ENCODE measurements at regions not wholly inside any gene's neighbourhood (a gene's known extent, or its start where the extent isn't known, plus 50 kb on each side); places are given as distances from the start of the nearest gene placed in this dataset.

DNA sequence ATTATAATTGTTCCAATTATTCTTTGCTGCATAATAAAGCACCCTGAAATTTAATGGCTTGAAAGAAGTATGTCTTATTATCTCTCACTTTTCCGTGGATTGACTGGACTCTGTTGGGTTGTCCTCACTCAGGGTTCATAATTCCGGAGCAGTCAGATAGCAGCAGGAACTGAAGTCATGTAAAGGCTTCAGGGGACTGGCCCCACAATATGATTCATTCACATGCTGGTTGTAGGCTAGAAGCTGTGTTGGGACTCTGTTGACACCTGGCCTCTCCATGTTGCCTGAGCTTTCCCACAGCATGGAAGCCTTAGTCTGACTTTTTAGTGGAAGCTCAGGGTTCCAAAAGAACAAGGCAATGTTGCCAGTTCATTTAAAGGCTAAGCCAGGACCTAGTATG, 367.1 kb upstream of the ADGRL2 start:
- no peak overlapping the region for H3K4me3 ChIP-seq (replicated peaks; ENCODE audit: low read depth, low read length)
- DNase-seq (ENCODE audit: extremely low read depth, low read depth), result no peak
- TF ChIP-seq, protein P1, sequence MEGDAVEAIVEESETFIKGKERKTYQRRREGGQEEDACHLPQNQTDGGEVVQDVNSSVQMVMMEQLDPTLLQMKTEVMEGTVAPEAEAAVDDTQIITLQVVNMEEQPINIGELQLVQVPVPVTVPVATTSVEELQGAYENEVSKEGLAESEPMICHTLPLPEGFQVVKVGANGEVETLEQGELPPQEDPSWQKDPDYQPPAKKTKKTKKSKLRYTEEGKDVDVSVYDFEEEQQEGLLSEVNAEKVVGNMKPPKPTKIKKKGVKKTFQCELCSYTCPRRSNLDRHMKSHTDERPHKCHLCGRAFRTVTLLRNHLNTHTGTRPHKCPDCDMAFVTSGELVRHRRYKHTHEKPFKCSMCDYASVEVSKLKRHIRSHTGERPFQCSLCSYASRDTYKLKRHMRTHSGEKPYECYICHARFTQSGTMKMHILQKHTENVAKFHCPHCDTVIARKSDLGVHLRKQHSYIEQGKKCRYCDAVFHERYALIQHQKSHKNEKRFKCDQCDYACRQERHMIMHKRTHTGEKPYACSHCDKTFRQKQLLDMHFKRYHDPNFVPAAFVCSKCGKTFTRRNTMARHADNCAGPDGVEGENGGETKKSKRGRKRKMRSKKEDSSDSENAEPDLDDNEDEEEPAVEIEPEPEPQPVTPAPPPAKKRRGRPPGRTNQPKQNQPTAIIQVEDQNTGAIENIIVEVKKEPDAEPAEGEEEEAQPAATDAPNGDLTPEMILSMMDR (IDR thresholded peaks at IDR 0.05; ENCODE audit: low read depth, low read length, missing control alignments), result no peak

DNA sequence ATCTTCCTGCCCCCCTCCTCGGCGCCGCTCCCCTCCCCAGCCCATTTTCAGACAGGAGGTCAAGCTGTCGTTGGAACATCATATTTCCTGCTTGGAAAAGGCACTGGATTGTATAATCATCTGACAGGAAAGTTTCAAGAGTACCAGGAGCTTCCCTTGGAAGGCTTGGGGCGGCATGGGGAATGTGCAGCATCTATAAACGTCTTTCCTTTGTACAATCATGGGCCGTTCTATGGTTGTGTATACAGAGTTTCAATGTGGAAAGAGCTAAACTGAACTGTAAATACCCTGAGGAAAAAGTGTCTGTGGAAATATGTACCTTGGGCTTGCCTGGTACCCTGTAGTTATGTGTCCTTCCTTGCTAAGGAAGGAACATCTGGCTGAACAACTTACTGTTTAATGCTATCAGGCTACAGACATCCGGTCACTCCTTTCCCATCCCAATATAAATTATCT, 368.1 kb upstream of the ADGRL2 start:
- DNase-seq (ENCODE audit: extremely low read depth, low read depth), result no peak
- H3K4me3 ChIP-seq (replicated peaks; ENCODE audit: low read depth, low read length), result no peak overlapping the region
- TF ChIP-seq, protein P1 (IDR thresholded peaks at IDR 0.05; ENCODE audit: low read depth, low read length, missing control alignments), result no peak

DNA sequence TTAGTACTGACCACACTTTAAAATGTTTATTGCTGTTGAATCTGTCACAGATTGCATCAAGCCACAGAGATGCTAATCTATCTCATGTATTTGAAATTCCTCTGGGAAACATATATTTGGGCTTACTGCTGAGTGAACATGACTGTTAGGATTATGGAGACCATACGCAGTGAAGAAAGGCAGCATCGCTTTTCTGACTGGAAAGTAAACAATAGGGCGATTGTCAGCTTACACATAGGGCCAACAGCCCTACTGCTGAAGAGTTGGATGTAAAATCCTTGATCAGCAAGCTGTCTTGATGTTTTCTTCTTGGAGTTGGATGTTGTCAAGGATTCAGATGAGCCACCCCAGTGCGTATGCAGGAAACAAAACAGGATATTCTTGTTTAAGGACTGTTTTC, 368.7 kb upstream of the ADGRL2 start:
- TF ChIP-seq, protein P1 (IDR thresholded peaks at IDR 0.05; ENCODE audit: low read depth, low read length, missing control alignments), result no peak
- no peak for DNase-seq (ENCODE audit: extremely low read depth, low read depth)

DNA sequence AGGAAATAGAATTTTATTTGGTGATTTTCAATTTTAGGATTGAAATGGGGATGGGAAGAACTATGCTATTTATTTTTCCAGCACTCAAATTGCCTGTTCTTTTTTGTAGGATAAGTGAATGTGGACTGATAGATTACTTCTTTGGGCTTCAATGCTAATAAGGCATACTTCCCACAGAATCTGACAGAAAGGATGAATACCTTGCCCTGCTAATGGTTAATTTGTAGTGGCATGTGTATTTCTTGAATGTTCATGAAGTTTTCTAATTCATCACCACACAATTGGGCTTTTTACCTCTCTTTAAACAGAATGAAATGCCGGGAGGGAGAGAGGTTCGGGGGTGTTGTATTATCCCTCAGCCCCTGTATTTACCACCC, 369.1 kb upstream of the ADGRL2 start:
- H3K4me3 ChIP-seq (replicated peaks; ENCODE audit: low read depth, low read length), result no peak overlapping the region
- TF ChIP-seq, protein P1 (IDR thresholded peaks at IDR 0.05; ENCODE audit: low read depth, low read length, missing control alignments), result no peak
- DNase-seq (ENCODE audit: extremely low read depth, low read depth), result no peak

More for the DNA sequence above, 368.7 kb upstream of the ADGRL2 start:
- no peak overlapping the region for H3K4me3 ChIP-seq (replicated peaks; ENCODE audit: low read depth, low read length)

DNA sequence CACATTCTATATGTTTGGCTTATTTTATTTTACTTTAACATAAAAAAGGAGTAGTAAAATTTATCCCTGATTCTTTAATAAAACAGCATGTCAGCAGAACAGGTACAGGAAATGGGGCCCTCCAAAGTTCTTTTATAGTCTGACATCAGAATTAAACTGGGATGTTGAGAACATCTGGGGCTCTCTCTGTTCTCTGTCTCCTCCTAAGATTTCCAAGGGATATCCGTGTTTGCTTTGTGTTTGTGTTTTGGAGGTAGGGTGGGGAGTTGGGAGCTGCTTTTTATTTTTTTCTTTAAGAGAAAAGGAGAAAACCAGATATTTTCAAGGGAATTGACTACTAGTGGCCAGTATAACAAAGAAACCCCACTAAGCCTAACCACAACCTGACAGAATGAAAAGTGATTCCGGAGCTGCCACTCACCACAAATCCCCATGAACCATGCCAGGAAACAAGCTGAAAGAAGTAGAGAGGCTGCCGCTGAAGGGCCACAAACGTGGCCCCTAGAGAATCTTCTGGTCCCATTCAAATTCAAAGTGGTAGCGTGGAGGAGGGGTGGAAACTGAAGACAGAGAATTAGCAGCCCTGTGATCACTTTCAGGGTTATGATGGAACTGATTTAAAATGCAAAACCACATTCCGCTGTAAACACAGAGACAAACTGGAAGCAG, 369.6 kb upstream of the ADGRL2 start:
- H3K4me3 ChIP-seq (replicated peaks; ENCODE audit: low read depth, low read length), result no peak overlapping the region
- TF ChIP-seq, protein P1 (IDR thresholded peaks at IDR 0.05; ENCODE audit: low read depth, low read length, missing control alignments), result no peak
- no peak for DNase-seq (ENCODE audit: extremely low read depth, low read depth)

DNA sequence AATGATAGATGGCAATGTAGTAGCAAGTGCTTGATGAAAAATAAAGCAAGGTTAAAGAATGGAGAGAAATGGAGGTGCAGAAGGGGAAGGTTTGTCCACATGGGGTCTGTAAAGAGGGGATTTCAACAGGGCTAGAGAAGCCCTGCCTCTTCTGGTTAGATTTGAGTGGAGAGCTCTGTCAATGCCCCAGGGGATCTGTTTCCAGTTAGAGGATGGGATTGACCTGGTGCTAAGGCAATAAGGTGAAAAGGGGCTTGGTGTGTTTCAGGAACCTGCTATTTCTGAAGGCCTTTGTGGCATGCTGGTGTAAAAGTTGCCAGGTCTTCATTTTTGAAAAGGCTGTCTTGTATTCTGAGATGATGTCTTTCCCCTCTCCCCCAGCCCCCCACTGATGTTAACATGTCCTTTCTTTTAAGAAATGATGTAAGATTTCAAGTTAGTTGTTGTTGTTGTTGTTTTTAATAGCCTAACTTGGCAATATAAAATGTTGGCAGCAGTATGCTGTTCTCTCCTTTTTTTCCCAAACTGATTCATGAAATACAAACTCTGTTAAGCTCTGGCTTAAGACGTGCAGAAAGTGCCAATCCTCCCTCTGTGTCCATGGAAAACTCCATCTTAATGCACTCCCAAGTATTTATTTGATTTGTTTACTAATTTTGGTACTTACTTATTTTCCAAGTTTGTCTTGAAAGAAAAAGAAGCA, 370.3 kb upstream of the ADGRL2 start:
- no peak for DNase-seq (ENCODE audit: extremely low read depth, low read depth)
- no peak overlapping the region for H3K4me3 ChIP-seq (replicated peaks; ENCODE audit: low read depth, low read length)
- TF ChIP-seq, protein P1 (IDR thresholded peaks at IDR 0.05; ENCODE audit: low read depth, low read length, missing control alignments), result no peak
